ENCODE measurements at regions not wholly inside any gene's neighbourhood (a gene's known extent, or its start where the extent isn't known, plus 50 kb on each side); places are given as distances from the start of the nearest gene placed in this dataset.

DNA sequence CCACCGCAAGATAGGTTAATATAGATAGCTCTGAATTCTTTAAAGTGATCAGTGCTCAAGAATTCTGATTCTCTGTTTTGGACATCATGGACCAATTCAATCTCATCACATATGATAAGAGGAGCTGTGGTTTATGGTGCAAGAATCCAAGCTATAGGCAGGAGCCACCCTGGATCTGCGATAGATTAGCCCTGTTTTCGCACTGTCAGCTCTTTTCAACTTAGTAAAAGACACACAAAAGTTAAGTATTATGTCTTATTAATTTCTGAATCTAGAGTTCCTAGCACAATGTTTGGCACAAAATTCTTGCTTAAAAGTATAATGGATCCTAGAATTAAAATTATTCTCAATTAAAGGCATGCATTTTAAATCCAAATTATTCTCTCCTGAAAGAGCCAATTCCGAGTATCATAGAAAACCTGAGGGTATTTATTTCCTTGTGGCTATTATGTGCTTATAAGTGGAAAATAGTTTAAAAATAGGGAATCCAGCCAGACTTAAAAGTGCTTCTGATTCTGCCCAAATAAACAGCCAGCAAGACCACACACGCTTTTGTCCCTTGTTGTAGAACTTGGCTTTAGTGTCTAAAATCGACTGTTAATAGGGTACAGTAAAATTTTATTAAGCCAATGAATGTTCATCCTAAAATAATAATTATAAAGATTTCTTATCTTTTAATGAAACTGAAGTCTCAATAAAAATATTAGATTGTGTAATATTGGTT lies 184.9 kb upstream of the FLRT2 start:
- TF ChIP-seq, protein P1, sequence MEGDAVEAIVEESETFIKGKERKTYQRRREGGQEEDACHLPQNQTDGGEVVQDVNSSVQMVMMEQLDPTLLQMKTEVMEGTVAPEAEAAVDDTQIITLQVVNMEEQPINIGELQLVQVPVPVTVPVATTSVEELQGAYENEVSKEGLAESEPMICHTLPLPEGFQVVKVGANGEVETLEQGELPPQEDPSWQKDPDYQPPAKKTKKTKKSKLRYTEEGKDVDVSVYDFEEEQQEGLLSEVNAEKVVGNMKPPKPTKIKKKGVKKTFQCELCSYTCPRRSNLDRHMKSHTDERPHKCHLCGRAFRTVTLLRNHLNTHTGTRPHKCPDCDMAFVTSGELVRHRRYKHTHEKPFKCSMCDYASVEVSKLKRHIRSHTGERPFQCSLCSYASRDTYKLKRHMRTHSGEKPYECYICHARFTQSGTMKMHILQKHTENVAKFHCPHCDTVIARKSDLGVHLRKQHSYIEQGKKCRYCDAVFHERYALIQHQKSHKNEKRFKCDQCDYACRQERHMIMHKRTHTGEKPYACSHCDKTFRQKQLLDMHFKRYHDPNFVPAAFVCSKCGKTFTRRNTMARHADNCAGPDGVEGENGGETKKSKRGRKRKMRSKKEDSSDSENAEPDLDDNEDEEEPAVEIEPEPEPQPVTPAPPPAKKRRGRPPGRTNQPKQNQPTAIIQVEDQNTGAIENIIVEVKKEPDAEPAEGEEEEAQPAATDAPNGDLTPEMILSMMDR (IDR thresholded peaks at IDR 0.05) = no peak
- TF ChIP-seq POLR2A (IDR thresholded peaks at IDR 0.05) (no peak), POLR2AphosphoS5 (IDR thresholded peaks at IDR 0.05) (no peak)

Data from upper lobe of left lung (tissue), 4 donors.